Keratinocyte (primary cell): ENCODE measurements at regions not wholly inside any gene's neighbourhood (a gene's known extent, or its start where the extent isn't known, plus 50 kb on each side); places are given as distances from the start of the nearest gene placed in this dataset.

ENCODE experiments used
- DNase-seq: peaks from one replicate; pipeline ENCODE4 v3.0.0-alpha.2; 2011; ENCODE audit warnings: low read depth, missing footprints, low spot score
- FAIRE-seq: peaks from 2 replicates; lab custom pipeline; 2011; peaks lifted over from hg19 to GRCh38; lab: Jason Lieb, UNC
- H2AFZ ChIP-seq: 2 replicates; pipeline ENCODE4 v1.6.0; 2012; ENCODE audit warnings: low read length, control low read depth, inconsistent platforms; ENCODE audit not compliant: control insufficient read depth
- H3K27ac ChIP-seq: 2 replicates; pipeline ENCODE4 v1.5.1; 2011; ENCODE audit warnings: low read length; ENCODE audit not compliant: control insufficient read depth, insufficient read depth
- H3K27me3 ChIP-seq: 3 replicates; pipeline ENCODE4 v1.6.0; 2011; ENCODE audit warnings: low read length; ENCODE audit not compliant: control insufficient read depth, insufficient read depth; ENCODE audit errors: extremely low read depth
- H3K36me3 ChIP-seq, 2 experiments: 2 replicates in 1 of 2; 3 replicates in 1 of 2; pipeline ENCODE4 v1.5.1; 2011; ENCODE audit warnings: low read length in 2 of 2, mild to moderate bottlenecking in 1 of 2; ENCODE audit not compliant: control insufficient read depth in 2 of 2, insufficient read depth in 2 of 2; ENCODE audit errors: extremely low read depth in 1 of 2
- H3K4me1 ChIP-seq: 3 replicates; pipeline ENCODE4 v1.5.1; 2011; ENCODE audit warnings: low read length; ENCODE audit not compliant: control insufficient read depth, insufficient read depth; ENCODE audit errors: extremely low read depth
- H3K4me2 ChIP-seq: 3 replicates; pipeline ENCODE4 v1.6.0; 2011; ENCODE audit warnings: low read depth, low read length; ENCODE audit not compliant: control insufficient read depth, insufficient read depth; ENCODE audit errors: extremely low read depth
- H3K4me3 ChIP-seq, 3 experiments: fragments of 200-600 bp in 1 of 3; sonication (generic) in 1 of 3; 2 replicates in 2 of 3; 3 replicates in 1 of 3; pipeline ENCODE4 v1.5.1; 2011 to 2016; ENCODE audit warnings: low read length in 3 of 3, mild to moderate bottlenecking in 3 of 3, control low read depth in 2 of 3, inconsistent platforms in 1 of 3, low read depth in 1 of 3, mixed read lengths in 1 of 3, mixed run types in 1 of 3, moderate library complexity in 1 of 3; ENCODE audit not compliant: control insufficient read depth in 2 of 3, insufficient read depth in 2 of 3; ENCODE audit errors: extremely low read depth in 1 of 3
- H3K79me2 ChIP-seq: 2 replicates; pipeline ENCODE4 v1.6.0; 2012; ENCODE audit warnings: low read length; ENCODE audit not compliant: control insufficient read depth, insufficient read depth
- H3K9ac ChIP-seq: 3 replicates; pipeline ENCODE4 v1.6.0; 2011; ENCODE audit warnings: low read length; ENCODE audit not compliant: control insufficient read depth, insufficient read depth; ENCODE audit errors: extremely low read depth
- H3K9me1 ChIP-seq: 3 replicates; pipeline ENCODE4 v1.6.0; 2011; ENCODE audit warnings: low read length; ENCODE audit not compliant: control insufficient read depth, insufficient read depth; ENCODE audit errors: extremely low read depth
- H3K9me3 ChIP-seq: 2 replicates; pipeline ENCODE4 v1.5.1; 2012; ENCODE audit warnings: low read depth, low read length; ENCODE audit not compliant: control insufficient read depth
- H4K20me1 ChIP-seq: 3 replicates; pipeline ENCODE4 v1.6.0; 2011; ENCODE audit warnings: low read length; ENCODE audit not compliant: control insufficient read depth, insufficient read depth; ENCODE audit errors: extremely low read depth
- EZH2 ChIP-seq: IDR thresholded peaks from one replicate; pipeline ENCODE4 v1.6.1; 2012; ENCODE audit warnings: inconsistent platforms, mild to moderate bottlenecking, low read length, moderate library complexity
- dilution Hi-C: fragments of 300-500 bp; cut with MboI; formaldehyde crosslinking; loops from one replicate; pipeline ENCODE4 v1.7.0; 2020; ENCODE audit warnings: low sequenced_read_pairs; ENCODE audit not compliant: extremely low pct_ligation_motif_present
- TF ChIP-seq, protein P1 (sequence below), 3 experiments: IDR thresholded peaks in 1 of 3; conservative IDR thresholded peaks in 1 of 3; optimal IDR thresholded peaks in 1 of 3; 2 replicates in 2 of 3; 3 replicates in 1 of 3; pipeline versions ENCODE3 to v1.5.1; 2011; ENCODE audit warnings: low read length in 3 of 3, mild to moderate bottlenecking in 3 of 3, moderate library complexity in 2 of 3, control low read depth in 1 of 3, inconsistent platforms in 1 of 3; ENCODE audit not compliant: insufficient read depth in 2 of 3; ENCODE audit errors: extremely low read depth in 1 of 3

- FAIRE-seq = no peak
- H3K36me3 ChIP-seq = no peaks in the 10 kb centered on the region
- no peak overlapping the region for H3K4me2 ChIP-seq
- H3K9me1 ChIP-seq = no peaks in the 10 kb centered on the region
- no peaks in the 10 kb centered on the region for H4K20me1 ChIP-seq
- H3K79me2 ChIP-seq = no peaks in the 10 kb centered on the region
- peaks cover 4% of the 10 kb centered on the region for H3K9me3 ChIP-seq
- no peaks in the 10 kb centered on the region for H3K4me1 ChIP-seq
- H3K27me3 ChIP-seq = no peaks in the 10 kb centered on the region
- no peak overlapping the region for H3K9ac ChIP-seq
- DNase-seq = no peak
- H3K4me3 ChIP-seq = no peak overlapping the region
- TF ChIP-seq, protein P1, sequence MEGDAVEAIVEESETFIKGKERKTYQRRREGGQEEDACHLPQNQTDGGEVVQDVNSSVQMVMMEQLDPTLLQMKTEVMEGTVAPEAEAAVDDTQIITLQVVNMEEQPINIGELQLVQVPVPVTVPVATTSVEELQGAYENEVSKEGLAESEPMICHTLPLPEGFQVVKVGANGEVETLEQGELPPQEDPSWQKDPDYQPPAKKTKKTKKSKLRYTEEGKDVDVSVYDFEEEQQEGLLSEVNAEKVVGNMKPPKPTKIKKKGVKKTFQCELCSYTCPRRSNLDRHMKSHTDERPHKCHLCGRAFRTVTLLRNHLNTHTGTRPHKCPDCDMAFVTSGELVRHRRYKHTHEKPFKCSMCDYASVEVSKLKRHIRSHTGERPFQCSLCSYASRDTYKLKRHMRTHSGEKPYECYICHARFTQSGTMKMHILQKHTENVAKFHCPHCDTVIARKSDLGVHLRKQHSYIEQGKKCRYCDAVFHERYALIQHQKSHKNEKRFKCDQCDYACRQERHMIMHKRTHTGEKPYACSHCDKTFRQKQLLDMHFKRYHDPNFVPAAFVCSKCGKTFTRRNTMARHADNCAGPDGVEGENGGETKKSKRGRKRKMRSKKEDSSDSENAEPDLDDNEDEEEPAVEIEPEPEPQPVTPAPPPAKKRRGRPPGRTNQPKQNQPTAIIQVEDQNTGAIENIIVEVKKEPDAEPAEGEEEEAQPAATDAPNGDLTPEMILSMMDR (optimal IDR thresholded peaks at IDR 0.05 in 1 of 3, IDR thresholded peaks at IDR 0.05 in 1 of 3, conservative IDR thresholded peaks at IDR 0.05 in 1 of 3; ENCODE audit: extremely low read depth in 1 of 3, insufficient read depth in 2 of 3, low read length in 3 of 3) = no peak
- no peak for TF ChIP-seq EZH2
- no peak overlapping the region for H3K27ac ChIP-seq
- H2AFZ ChIP-seq = no peak overlapping the region
- dilution Hi-C loops = no loop called here
Observed at GRCh38 chr19:30208436-30209060, 163.6 kb upstream of the ZNF536 start.

DNA sequence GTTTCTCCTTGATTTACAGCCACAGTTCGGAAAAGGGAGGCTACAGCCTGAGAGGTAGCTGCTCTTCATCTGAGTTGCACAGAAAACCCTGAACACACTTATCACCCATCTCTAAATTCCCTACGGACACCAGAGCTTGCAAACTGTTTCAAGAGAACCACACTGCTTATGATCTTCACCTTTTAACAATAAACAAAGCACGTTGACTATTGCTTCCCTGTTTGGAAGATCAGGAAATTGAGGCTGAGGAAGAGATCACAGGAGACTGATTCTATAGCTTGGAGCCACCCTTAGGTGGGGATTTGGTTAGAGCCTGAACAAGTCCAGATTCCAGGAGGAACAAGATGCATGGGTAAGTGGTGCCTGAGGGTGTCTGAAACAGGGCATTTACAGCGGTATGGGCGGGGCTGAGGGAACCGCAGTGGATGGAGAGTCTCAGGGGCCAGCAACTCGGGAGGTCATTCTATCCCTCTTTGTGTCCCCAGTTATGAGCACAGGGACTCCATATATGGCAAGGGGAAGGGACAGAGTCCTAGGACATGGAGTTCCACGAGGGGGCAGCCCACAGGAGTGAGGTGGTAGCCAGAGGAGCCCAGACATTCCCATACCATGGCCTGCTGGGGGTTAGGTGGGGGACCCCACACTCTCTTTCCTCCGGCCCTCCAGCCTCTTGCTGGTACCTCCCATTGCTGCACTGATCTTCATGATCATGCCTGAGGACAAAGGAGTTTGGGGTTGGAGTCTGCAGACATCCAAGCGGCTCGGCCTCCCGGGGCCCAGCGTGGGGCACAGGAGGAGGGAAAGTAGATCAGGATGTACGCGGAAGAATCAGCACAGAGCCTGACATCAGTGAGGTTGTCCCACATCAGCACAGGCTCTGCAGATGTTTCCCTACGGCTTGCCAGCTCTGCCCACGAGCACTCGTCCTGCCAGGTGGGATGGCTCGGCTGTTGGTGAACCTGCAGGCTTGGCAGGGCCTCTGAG is 162.3 kb upstream of the ZNF536 start:
- TF ChIP-seq, protein P1 (optimal IDR thresholded peaks at IDR 0.05 in 1 of 3, IDR thresholded peaks at IDR 0.05 in 1 of 3, conservative IDR thresholded peaks at IDR 0.05 in 1 of 3; ENCODE audit: extremely low read depth in 1 of 3, insufficient read depth in 2 of 3, low read length in 3 of 3) = no peak
- TF ChIP-seq EZH2 = no peak
- H3K4me1 ChIP-seq = no peaks in the 10 kb centered on the region
- no peak for FAIRE-seq

More for the DNA sequence above, 162.3 kb upstream of the ZNF536 start:
- no peaks in the 10 kb centered on the region for H3K27me3 ChIP-seq
- peaks cover 4% of the 10 kb centered on the region for H3K9me3 ChIP-seq
- no peak overlapping the region for H3K9ac ChIP-seq
- H3K36me3 ChIP-seq = no peaks in the 10 kb centered on the region
- no peak overlapping the region for H3K27ac ChIP-seq
- no peaks in the 10 kb centered on the region for H3K9me1 ChIP-seq
- H2AFZ ChIP-seq = no peak overlapping the region
- DNase-seq = no peak
- no peak overlapping the region for H3K4me3 ChIP-seq
- H3K4me2 ChIP-seq = no peak overlapping the region
- H3K79me2 ChIP-seq = no peaks in the 10 kb centered on the region
- dilution Hi-C loops = no loop called here
- no peaks in the 10 kb centered on the region for H4K20me1 ChIP-seq
